ENCODE measurements at regions not wholly inside any gene's neighbourhood (a gene's known extent, or its start where the extent isn't known, plus 50 kb on each side); places are given as distances from the start of the nearest gene placed in this dataset.
A peak's percentile ranks its signal among the peaks of the same experiment; 100 is the strongest.
"Not testable (repeated sequence)": the region's sequence is repeated elsewhere in the genome, so short reads cannot be mapped to it uniquely, and the experiment has no call there.

DNA sequence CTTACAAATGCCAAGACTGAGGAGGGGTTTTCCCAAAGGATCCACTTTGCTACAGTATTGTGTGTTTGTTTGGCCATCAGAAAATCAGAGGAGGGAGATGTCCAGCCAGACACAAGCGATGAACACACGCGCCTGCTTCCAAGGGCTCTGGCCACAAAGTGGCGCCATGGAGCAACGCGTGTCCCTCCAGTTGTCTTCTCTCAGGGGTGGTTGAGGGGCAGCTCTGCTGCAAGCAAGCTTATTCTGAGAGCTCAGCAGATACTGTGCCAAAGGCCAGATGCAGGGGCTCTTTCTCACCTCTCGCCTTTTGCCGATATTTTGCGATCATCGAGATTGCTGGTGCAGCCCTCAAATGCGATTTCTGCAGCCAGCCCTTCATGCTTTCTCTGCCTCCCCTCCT, 88.9 kb upstream of the OSBPL11 start:
- TF ChIP-seq CTCF (IDR thresholded peaks at IDR 0.05): peak; percentile 63
- Mint-ChIP-seq H3K4me3 (ENCODE audit: unreplicated experiment) (no peak overlapping the region), H3K9me3 (ENCODE audit: low read depth) (no peaks in the 10 kb centered on the region), H3K27ac (ENCODE audit: unreplicated experiment) (no peak overlapping the region), H3K4me1 (ENCODE audit: low read depth) (peaks cover 28% of the 10 kb centered on the region), H3K36me3 (ENCODE audit: low read depth) (no peaks in the 10 kb centered on the region), H3K27me3 (ENCODE audit: low read depth) (no peaks in the 10 kb centered on the region)
- no peak for DNase-seq (ENCODE audit: low spot score)

GRCh38 chr3:125685741-125686140, 90.4 kb upstream of the OSBPL11 start:
- H3K36me3 Mint-ChIP-seq (ENCODE audit: low read depth); H3K4me3 Mint-ChIP-seq (ENCODE audit: unreplicated experiment); H3K9me3 Mint-ChIP-seq (ENCODE audit: low read depth); DNase-seq (ENCODE audit: low spot score); H3K27me3 Mint-ChIP-seq (ENCODE audit: low read depth): not testable (repeated sequence)
- Mint-ChIP-seq H3K27ac (ENCODE audit: unreplicated experiment) (peak overlapping the region; percentile 66), H3K4me1 (ENCODE audit: low read depth) (peaks cover 28% of the 10 kb centered on the region)

GRCh38 chr3:125692361-125692760, 97.1 kb upstream of the OSBPL11 start:
- H3K4me1 Mint-ChIP-seq (ENCODE audit: low read depth): peaks cover 6% of the 10 kb centered on the region
- H3K9me3 Mint-ChIP-seq (ENCODE audit: low read depth): no peaks in the 10 kb centered on the region
- H3K27ac Mint-ChIP-seq (ENCODE audit: unreplicated experiment): no peak overlapping the region
- no peaks in the 10 kb centered on the region for H3K36me3 Mint-ChIP-seq (ENCODE audit: low read depth)
- no peaks in the 10 kb centered on the region for H3K27me3 Mint-ChIP-seq (ENCODE audit: low read depth)
- no peak overlapping the region for H3K4me3 Mint-ChIP-seq (ENCODE audit: unreplicated experiment)
- no peak for DNase-seq (ENCODE audit: low spot score)
- TF ChIP-seq CTCF (IDR thresholded peaks at IDR 0.05): no peak

DNA sequence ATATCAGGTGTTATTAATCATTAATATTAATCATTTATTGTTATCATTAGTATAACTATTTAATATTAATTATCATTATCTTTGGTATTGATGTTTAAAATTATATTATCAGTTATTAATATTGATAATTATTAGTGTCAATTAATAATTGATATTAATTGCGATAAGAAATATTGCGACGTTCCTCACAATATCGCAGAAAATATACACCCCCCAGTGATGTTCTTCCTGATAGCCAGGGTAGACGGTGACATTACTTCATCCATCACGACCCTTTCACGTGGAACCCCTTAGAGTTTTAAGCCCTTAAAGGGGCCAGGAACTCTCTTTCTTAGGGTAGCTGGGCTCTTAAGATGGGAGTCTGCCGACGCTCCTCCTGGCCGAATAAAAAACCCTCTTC, 98.6 kb upstream of the OSBPL11 start:
- no peaks in the 10 kb centered on the region for H3K36me3 Mint-ChIP-seq (ENCODE audit: low read depth)
- no peaks in the 10 kb centered on the region for H3K9me3 Mint-ChIP-seq (ENCODE audit: low read depth)
- H3K27ac Mint-ChIP-seq (ENCODE audit: unreplicated experiment): no peak overlapping the region

DNA sequence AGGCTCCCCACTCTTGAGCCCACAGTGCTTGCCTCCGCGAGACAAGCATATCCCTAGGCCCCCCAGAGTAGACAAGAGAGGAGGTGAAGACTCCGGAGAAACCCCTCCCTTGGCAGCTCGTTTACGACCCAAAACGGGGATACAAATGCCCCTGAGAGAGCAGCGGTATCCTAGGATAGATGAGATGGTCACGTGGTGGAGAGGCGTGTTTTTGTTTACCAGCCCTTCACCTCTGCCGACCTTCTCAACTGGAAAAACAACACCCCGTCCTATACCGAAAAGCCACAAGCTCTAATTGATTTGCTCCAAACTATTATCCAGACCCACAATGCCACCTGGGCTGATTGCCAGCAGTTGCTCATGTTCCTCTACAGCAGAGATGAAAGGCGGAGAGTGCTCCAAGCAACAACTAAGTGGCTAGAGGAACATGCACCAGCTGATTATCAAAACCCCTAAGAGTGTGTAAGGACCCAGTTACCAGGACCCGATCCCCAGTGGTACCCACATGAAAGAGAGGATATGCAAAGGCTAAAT, 99.5 kb upstream of the OSBPL11 start:
- Mint-ChIP-seq H3K36me3 (ENCODE audit: low read depth) (no peaks in the 10 kb centered on the region), H3K4me1 (ENCODE audit: low read depth) (peaks cover 6% of the 10 kb centered on the region), H3K9me3 (ENCODE audit: low read depth) (no peaks in the 10 kb centered on the region), H3K27me3 (ENCODE audit: low read depth) (no peaks in the 10 kb centered on the region), H3K4me3 (ENCODE audit: unreplicated experiment) (no peak overlapping the region), H3K27ac (ENCODE audit: unreplicated experiment) (no peak overlapping the region)
- no peak for DNase-seq (ENCODE audit: low spot score)
- TF ChIP-seq CTCF (IDR thresholded peaks at IDR 0.05): no peak

More for the DNA sequence above, 98.6 kb upstream of the OSBPL11 start:
- DNase-seq (ENCODE audit: low spot score): no peak
- peaks cover 6% of the 10 kb centered on the region for H3K4me1 Mint-ChIP-seq (ENCODE audit: low read depth)
- no peaks in the 10 kb centered on the region for H3K27me3 Mint-ChIP-seq (ENCODE audit: low read depth)
- TF ChIP-seq CTCF (IDR thresholded peaks at IDR 0.05): no peak
- H3K4me3 Mint-ChIP-seq (ENCODE audit: unreplicated experiment): no peak overlapping the region

DNA sequence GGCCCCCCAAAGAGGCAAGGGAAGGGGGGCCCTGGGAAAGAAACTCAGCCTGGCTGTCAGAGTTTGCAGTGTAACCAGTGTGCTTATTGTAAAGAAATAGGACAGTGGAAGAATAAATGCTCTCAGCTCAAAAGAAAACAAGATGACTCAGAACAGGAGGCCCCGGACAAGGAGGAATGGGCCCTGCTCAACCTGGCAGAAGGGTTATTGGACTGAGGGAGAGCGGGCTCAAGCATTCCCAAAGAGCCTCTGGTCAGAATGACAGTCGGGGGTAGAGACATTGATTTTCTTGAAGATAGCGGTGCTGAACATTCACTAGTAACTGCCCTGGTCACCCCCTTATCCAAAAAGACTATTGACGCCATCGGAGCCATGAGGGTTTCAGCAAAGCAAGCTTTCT, 100.4 kb upstream of the OSBPL11 start:
- no peak for DNase-seq (ENCODE audit: low spot score)
- H3K4me3 Mint-ChIP-seq (ENCODE audit: unreplicated experiment): no peak overlapping the region
- H3K27ac Mint-ChIP-seq (ENCODE audit: unreplicated experiment): no peak overlapping the region
- peaks cover 6% of the 10 kb centered on the region for H3K4me1 Mint-ChIP-seq (ENCODE audit: low read depth)
- no peak for TF ChIP-seq CTCF (IDR thresholded peaks at IDR 0.05)
- no peaks in the 10 kb centered on the region for H3K9me3 Mint-ChIP-seq (ENCODE audit: low read depth)
- H3K36me3 Mint-ChIP-seq (ENCODE audit: low read depth): no peaks in the 10 kb centered on the region
- H3K27me3 Mint-ChIP-seq (ENCODE audit: low read depth): no peaks in the 10 kb centered on the region

DNA sequence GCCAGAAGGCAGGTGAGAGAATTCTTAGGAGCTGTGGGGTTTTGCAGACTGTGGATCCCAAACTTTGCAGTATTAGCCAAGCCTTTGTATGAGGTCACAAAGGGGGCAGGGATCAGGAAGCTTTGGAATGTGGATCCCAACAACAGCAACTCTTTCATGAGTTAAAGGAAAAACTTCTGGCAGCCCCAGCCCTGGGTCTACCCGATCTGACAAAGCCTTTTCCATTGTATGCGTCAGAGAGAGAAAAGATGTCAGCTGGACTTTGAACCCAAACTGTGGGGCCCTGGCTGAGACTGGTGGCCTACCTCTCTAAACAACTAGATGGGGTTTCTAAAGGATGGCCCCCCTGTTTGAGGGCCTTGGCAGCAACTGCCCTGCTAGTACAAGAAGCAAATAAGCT, 101.8 kb upstream of the OSBPL11 start:
- not testable (repeated sequence) for H3K4me1 Mint-ChIP-seq (ENCODE audit: low read depth); H3K4me3 Mint-ChIP-seq (ENCODE audit: unreplicated experiment); H3K27ac Mint-ChIP-seq (ENCODE audit: unreplicated experiment); H3K36me3 Mint-ChIP-seq (ENCODE audit: low read depth); H3K9me3 Mint-ChIP-seq (ENCODE audit: low read depth); DNase-seq (ENCODE audit: low spot score); H3K27me3 Mint-ChIP-seq (ENCODE audit: low read depth)

DNA sequence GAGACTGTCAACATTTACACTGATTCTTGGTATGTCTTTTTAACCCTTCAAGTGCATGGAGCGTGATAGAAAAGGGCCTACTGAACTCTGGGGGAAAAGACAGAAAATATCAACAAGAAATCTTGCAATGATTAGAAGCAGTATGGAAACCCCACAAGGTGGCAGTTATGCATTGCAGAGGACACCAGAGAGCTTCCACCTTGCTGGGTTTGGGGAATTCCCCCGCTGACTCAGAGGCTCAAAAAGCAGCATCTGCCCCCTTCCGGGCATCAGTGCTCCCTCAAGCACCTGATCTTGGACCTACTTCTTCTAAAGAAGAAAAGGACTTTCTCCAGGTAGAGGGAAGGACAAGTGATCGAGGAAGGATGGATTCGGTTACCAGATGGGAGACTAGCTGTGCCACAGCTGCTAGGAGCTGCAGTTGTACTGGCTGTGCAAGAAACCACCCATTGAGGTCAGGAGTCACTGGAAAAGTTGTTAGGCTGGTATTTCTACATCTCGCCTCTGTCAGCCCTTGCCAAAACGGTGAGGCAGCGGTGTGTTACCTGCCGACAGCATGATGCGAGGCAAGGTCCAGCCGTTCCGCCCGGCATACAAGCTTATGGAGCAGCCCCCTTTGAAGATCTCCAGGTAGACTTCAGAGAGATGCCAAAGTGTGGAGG, 102.8 kb upstream of the OSBPL11 start:
- not testable (repeated sequence) for H3K27me3 Mint-ChIP-seq (ENCODE audit: low read depth); H3K27ac Mint-ChIP-seq (ENCODE audit: unreplicated experiment); H3K4me1 Mint-ChIP-seq (ENCODE audit: low read depth); H3K36me3 Mint-ChIP-seq (ENCODE audit: low read depth); DNase-seq (ENCODE audit: low spot score); H3K9me3 Mint-ChIP-seq (ENCODE audit: low read depth); H3K4me3 Mint-ChIP-seq (ENCODE audit: unreplicated experiment)

Measured in chondrocyte (in vitro differentiated cells).